Activated CD4-positive, alpha-beta T cell treated with anti-CD3 and anti-CD28 coated beads, Interleukin-2, Interleukin-4, amounts not matched to agents 100 ng/mL and 50 ng/mL, durations not matched to agents 16 hours and 8 hours (primary cell): ENCODE measurements at regions not wholly inside any gene's neighbourhood (a gene's known extent, or its start where the extent isn't known, plus 50 kb on each side); places are given as distances from the start of the nearest gene placed in this dataset.
"Not testable (repeated sequence)": the region's sequence is repeated elsewhere in the genome, so short reads cannot be mapped to it uniquely, and the experiment has no call there.

Experiments used
- DNase-seq: peaks from one replicate; pipeline ENCODE4 v3.0.0-alpha.2; 2020; ENCODE audit warnings: low spot score

DNA sequence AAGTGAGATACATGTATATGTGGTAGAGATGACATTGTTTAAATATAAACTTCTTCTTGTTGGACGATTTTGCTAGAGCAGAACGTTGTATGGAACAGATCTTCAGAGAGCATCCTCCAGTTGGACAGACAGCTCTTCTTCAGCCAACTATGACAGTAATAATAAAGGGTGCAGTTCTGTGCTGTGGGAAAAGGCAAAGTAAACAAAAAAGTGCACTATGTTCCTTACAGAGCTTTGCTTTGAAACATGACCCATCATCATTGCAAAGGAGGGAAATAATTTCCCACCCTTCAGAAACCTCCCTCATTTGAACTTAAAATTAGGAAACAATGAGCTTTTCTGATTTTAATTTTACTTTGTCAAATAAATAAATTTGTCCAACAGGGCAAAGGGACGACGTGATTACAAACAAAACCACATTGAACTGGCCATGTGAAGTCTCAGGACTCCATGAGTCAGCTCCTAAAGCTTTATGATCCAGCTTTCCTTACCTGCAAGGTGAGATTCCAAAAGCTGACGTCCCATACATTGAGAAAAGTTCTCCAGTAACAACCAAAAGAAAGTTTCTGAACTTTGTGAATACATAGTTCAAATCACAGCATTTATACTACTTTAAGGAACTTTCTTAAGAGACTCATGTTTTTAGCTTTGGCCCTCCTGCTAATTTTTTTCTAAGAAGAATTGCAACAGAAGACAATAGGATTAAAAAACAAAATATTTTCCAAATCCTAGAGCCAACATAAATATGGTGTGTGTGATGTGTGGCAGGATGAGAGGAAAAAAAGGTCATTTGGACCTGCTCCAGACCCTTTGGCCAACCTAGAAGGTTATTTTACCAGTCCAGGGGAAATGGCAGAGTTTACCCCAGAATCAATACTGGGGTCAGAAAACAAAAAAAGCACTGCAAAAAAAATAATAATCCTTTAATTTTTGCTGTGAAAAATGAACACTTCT lies 565.4 kb upstream of the NRP1 start:
- DNase-seq = no peak

DNA sequence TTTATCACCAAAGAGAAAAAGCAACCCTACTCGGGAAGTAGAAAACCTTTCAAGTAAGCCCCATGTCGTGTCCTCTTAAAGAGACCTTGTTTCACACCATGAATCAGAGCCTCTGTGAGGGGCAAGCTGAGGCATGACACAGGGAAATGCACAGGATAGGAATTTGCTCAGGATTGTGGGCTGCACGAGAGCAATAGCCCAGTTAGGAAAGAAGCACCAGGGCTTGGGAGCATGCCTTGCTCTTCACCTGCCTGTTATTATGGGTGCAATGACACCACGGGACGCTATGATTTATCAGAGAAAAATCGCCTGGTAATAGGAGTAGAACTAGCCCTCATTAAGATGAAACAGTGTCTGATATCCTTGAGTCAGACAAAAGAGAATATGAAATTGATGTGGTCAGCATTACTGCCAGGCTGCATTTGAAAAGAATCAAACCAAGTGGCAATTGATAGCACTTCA lies 562.9 kb upstream of the NRP1 start:
- DNase-seq = no peak

DNA sequence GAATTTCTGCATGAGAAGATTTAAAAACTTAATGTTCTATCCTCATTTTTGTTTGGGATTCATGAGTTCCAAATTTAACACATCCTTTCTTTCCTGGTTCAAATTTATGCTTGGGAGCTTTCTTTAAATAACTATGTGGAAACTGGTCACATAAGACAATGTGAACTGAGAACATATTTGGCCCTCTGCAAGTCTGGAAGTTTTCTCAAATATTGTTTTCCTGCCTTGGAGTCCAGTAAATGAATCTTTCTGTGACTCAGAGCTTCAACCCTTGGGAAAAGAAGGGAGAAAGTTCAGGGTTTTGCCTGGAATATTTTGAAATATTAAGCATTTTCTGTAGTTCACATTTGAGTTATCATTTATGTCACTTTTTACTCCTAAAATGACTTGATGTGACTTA lies 559.0 kb upstream of the NRP1 start:
- no peak for DNase-seq

DNA sequence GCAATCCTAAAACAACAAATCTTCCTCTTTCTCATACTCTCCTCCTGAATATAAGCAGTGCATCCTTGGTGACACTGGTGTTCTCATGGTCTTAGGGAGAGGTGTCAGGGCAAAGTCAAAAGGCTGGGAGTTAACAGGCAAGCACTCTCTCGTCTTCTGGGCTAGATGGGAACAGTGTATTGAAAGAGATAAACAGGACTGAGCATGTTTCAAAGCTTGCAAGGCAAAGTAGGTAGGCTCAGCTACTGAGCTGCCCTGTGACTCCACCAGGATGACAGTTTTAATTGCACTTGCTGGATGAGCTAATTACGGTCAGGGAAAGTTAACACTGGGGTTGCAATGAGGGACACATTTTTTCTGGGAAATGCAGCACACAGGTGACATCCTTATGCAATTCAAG lies 554.9 kb upstream of the NRP1 start:
- DNase-seq = no peak

DNA sequence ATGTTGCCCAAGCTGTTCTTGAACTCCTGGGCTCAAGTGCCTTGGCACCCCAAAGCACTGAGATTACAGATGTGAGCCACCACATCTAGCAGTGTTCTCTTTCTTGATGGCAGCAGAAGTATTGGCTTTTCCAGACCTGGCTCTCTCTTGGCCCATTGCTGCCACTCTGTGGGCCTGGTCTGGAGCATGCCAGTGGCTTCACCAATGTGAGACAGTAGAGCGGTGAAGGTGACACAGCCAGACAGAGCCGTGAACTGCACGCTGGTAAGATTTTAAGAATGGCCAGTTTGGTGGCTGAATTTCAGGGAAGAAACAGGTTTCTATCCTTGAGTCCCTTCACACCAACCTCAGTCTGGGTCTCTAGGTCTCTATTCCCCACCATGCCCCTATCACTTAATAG lies 552.7 kb upstream of the NRP1 start:
- DNase-seq = no peak

DNA sequence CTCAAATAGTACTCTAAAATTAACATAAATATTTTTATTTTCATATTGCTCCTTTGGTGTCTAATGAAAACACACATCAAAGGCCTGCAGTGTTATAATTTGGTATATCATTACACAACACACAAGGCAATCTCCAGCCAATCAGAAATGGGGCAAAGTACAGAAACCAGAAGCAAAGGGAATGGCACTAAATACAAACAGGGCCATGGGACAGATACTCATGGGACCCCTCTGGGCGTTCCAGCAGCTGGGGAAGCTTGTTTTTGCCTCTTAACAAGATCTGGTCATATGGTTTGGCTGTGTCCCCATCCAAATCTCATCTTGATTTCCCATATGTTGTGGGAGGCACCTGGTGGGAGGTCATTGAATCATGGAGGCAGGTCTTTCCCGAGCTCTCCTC lies 551.8 kb upstream of the NRP1 start:
- DNase-seq = no peak

DNA sequence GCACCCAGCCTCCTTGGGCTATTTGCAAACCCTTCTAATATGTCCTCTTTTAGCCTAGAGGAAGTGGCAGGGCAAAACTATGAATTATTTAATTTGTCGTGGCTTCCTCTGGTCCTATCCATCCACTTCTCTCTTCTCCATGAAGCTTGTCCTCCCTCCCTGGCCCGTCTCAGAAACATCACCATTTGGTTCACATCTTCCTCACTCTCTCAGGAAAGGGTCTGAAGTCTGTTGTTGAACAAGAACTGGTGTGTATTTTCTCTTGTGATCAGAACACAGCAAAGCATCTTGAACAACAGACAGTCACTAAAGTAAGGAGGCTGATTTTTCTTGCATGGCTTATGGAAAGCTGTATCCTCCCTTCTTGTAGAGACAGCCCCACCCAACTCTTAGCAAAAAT lies 550.1 kb upstream of the NRP1 start:
- no peak for DNase-seq

DNA sequence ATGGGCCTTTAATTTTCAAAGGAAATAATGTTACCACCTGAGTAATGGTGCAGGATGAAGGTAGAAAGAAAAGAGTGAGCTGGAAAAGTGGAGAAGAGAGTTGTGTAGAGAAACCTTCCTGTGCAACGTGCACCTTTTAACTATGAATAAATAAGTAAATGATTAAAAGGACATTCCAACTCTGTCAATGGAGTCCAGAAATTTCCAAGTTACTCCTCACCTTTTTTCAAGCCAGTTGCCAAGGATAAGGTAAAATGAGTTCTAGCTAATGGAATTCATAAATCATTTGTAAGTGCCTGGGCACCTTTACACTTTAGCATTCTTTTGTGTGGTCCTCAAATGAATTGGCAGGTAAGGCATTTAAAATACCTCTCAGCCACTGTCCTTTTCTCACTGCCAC lies 549.4 kb upstream of the NRP1 start:
- no peak for DNase-seq

DNA sequence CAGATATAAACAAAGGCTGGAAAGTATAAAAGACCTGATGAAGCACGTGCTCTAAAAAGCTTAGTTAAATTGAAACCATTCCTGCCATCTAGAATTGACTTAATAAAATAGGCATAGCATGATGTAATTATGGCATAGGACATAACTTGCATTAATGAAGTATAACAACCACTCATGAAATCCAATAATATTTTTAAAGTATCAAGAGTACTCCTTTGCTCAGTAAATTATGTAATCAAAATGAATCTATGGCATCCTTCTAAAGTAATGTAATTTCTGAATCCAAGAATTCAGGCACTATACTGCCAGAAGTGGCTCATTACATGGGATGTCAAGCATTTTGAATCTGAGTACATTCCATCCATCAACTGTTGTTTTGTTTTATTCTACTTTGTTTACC lies 548.5 kb upstream of the NRP1 start:
- no peak for DNase-seq

DNA sequence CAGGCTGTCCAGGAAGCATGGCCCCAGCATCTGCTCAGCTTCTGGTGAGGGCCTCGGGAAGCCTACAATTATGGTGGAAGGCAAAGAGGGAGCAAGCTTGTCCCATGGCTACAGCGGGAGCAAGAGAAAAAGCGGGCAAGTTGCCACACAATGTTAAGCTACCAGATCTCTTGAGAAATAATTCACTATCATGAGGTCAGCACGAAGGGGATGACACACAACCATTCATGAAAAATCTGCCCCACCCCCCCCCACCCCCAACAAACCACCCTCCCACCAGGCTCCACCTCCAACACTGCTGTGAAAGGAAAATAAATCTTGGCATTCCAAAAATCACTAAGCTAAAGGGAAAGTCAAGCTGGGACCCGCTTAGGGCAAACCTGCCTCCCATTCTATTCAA lies 545.8 kb upstream of the NRP1 start:
- no peak for DNase-seq

DNA sequence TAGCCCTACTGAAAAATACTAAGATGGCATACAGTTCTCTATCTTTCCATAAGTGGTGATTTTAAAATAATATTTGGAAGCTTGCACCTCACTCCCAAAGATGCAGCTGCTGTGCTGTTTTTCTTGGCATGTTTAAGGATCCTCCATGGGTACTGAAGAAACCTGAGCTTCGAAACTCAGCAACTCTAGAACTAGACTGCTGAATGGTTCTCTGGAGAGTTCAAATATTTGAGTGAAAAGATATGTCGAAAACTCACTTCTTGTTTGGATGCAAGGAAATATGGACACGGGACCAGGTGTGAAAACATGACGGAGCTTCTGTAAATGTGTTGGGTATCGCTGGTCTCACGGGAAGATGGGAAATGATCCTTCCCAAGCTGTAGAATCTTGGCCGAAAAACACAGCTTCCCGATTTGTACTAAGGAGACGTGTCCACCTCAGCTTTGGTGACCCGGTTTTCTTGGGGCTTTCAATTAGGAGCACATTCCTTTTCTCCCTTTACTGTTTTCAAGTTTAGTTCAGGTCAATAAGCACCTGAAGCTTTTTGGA lies 543.8 kb upstream of the NRP1 start:
- no peak for DNase-seq

DNA sequence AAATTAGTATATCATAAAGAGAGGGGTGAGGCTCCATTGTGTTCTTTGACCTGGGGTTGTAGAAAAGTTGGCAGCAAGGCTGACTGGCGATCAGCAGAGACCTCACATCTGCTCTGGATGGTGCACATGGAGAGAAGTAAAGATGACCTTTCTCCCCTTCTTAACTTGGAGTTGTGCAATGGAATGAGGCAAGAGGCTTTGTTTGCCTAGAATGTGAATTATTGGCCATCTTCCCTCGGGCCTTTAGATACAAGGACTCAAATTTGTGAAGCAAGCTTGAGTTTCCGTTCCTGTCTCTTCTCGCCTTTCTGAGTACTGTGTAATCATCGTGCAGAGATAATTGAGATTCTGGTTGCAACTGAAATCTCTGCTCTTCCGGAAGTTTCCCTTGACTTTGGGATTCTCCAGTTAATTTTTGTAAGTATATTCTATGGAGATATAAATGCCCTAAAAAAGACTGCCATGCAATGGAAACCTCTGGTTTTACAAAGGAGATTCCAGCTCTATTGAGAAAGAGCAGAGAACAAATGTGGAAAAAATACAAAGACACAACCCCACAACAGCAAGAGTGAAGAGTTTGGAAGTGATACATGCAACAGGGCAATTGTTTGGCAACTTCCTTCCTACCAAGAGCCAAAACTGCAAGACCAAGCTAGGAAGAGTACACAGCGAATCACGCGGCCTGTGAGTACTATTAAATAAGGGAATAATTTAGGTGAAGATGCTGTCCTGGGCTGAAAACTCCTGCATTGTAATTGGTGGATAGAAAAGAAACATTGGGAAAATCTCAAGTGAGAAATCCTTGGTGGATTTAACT lies 542.3 kb upstream of the NRP1 start:
- no peak for DNase-seq

DNA sequence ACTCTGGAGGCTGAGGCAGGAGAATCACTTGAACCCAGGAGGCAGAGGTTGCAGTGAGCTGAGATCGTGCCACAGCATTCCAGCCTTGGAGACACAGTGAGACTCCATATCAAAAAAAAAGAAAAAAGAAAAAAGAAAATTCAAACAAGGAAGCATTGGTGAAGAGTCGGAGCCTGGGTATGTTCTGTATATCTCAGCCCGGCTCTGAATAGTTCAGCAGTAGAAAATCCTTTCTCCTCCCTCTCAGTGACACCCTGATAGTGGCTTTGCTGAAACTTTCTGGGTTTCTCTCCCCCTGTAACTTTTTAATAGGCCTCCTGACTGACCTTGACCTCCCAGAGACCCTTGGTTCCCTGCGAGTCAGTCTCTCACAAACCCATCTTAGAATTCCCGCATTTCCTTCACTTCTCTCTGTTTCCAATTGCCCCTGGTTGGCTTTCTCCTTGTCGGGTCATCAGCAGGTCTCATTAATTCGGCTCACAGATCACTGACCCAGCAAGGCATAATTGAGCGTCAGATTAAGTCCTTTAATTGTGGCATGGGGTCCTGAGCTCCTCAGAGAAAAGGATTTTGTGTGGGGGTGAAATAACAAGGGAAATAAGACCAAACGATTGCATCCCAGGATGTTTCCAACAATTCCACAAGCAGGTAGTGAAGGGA lies 541.6 kb upstream of the NRP1 start:
- no peak for DNase-seq

DNA sequence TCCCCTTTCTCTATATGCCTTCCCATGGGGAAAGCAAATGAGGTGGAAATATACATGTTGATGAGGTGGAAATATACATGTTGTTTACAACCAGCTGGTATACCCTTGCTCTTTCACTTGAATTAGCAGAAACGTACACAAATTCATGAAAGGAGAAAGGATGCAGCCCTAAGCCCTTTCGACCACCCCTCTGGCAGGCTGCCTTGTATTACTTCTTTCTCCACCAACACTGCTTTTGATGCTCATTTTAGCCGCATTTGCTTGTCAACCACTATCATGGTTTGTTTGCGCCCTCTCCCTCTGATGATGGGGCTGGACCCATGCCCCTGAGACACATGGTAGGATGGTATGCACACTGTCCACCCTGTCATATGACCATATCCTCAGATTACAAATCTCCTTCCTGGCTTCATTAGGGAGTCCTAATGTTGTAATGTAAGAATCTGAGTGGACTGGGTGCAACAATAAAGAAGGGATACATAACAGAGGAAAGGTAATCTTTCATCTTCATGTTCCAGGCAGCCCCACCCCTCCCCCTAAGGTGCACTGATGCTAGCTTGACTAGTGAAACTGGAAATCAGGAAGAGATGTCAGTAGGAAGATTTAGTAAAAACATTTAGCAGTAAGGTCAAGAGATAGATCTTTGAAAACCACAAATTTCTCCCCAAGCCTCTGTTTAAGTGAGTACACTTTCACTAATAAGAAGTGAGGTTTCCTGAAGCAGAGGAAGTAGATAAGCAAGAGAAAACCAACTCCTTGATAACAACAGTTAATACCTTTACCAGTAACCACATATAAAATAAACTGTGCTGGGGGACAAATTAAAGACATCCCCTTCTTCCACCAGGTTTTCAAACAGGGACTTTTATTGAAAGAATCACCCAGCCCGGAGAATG lies 536.8 kb upstream of the NRP1 start:
- no peak for DNase-seq

DNA sequence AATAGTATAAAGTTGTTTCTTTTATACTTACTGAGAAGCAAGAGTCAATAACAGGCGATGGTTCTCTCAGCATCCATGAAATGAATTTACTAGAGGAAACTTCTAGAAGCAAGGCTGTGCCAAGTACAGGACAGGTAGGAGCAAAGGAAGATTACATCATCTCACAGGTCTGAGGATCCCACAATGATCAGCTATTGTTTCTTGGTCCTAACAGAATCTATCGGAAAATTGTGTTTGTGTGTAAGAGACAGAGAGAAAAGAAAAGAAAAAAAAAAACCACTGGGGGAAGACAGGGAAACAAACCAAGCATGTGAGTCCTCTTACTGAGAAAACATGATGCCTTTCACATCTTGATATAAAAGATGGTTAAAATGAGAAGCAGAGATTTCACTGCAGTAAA lies 535.0 kb upstream of the NRP1 start:
- DNase-seq = no peak

DNA sequence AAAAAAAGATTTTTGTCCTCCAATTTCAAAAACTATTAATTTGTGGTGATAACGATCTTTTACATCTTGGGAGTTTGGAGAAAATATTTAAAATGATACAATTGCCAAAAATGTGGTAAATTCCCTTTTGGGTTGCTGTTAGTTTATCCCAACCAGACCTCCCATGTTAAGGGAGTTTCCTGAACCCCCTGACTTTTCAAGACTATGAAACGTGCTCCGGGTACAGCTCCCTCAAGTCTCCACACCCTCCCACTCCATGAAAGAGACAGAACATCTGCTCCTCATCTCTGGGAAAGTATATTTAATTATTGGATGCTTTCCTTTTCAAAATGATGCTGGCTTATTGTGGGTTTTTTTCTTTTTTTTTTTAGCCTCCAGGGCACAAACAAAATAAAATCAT lies 534.6 kb upstream of the NRP1 start:
- DNase-seq = no peak

DNA sequence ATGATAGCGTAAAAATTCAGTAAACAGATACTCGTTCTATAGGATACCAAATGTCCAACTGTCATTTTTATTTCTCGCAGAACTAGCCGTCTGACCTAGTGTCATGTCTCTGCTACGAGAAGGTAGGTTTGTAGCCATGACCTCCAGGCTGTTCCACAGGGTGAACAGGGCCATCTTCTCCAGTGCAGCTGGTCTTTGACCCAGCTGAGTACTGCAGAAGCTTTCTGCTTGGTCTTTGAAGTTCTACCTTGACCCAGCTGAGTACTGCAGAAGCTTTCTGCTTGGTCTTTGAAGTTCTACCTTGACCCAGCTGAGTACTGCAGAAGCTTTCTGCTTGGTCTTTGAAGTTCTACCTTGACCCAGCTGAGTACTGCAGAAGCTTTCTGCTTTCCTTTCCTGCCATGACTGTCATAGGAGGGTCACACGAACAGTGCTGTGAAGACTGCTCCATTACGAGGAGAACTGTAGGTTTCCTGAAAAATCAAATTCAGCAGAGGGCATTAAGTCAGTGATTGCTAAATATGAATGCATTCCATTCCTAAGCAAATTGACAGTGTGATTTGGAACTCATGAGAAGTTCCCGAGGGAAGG lies 532.8 kb upstream of the NRP1 start:
- DNase-seq = not testable (repeated sequence)

DNA sequence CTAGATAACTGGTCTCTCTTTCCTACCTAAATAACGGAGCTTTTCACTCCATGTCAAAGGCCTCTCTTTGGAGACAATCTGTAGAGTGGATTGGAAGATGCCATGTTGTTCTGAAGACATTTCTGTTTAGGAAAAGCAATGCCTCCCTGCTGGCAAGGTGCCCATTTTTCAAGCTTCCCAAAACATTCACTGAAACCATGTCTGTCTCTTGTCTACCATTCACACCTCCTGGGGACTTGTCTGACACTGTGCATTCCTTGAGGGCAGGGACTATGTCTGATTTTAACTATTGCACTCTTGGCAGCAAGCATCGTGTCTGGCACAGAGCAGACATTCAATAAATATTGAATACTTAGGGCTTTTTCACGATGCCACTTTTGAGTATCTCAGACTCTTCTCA lies 528.9 kb upstream of the NRP1 start:
- no peak for DNase-seq

DNA sequence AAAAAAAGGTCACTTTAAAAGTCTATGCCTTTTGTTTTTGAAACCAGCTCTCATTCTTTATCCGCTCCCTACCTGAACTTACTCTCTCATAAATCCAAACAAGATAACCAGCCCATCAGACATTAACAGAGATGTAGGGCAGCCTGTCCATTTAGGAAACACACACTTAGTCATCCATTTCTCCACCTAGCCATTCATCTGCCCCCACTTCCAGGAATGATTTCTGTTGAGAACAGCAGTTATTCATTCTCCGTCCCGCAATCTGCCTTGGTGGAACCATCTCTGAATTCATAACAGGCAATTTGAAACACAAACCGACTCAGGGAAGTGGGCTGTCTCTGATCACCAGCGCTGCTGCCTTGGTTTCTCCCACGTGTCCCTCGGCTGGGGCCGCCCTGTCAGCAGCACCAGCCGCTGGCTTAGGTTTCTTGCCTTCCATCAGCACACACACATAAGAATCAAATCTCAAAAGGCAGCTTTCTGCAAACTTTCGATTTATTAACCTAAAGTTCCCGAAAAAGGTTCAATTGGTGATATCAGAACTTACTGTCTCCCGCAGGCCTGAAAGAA lies 528.2 kb upstream of the NRP1 start:
- DNase-seq = no peak

DNA sequence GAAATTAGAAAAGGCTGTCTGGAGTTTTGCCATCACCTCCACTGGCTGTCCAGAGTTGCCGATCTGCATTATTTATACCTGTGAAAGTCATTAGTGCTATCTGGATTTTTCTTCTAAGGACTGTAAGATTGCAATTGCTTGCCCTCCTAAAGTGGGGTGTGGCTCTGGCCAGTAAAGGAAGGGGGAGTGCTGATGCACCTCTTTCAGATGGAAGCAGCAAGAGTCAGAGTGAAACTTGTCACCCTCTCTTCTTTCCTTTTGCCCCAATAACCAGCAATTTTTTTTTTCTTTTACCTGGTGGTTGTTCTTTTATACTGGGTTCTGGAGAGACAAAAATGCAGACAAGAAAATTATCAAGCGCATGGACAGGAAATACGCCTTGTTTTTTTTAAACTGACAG lies 527.4 kb upstream of the NRP1 start:
- DNase-seq = no peak
